ENCODE measurements at regions not wholly inside any gene's neighbourhood (a gene's known extent, or its start where the extent isn't known, plus 50 kb on each side); places are given as distances from the start of the nearest gene placed in this dataset.

DNA sequence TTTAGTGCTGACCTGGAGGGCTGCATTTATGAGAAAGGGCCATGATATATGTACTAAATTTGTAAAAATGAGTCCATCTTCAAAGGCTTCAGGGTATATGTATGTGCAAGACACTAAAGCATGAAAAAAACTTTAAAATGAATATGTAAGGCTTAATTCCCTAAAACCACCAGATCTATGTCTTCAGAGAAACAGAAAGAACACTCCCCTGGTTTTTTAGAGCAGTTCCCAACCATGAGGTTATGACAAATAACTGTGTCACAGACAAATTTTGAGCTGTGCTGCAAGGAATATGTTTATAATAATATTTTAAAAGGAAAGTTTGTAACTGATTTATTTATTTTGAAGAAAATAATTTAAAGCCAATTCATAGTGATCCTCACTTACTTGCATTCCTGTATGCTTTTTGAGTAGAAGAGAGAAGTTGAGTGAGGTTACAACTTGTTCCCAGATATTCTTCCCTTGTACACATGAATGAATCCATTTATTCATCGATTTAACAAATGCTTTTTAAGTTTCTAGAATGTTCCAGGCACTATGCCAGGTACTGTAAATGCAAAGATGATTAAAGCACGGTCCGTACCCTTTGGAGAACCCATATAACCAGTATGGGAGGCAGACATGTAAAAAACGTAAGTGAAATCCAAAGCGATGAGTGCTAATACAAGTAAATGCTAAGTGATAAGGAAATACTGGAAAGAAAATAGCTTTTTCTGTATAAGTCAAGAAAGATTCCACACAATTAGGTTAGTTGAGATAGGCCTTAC is 295.2 kb upstream of the DIAPH2 start:
- TF ChIP-seq, protein P1, sequence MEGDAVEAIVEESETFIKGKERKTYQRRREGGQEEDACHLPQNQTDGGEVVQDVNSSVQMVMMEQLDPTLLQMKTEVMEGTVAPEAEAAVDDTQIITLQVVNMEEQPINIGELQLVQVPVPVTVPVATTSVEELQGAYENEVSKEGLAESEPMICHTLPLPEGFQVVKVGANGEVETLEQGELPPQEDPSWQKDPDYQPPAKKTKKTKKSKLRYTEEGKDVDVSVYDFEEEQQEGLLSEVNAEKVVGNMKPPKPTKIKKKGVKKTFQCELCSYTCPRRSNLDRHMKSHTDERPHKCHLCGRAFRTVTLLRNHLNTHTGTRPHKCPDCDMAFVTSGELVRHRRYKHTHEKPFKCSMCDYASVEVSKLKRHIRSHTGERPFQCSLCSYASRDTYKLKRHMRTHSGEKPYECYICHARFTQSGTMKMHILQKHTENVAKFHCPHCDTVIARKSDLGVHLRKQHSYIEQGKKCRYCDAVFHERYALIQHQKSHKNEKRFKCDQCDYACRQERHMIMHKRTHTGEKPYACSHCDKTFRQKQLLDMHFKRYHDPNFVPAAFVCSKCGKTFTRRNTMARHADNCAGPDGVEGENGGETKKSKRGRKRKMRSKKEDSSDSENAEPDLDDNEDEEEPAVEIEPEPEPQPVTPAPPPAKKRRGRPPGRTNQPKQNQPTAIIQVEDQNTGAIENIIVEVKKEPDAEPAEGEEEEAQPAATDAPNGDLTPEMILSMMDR (IDR thresholded peaks at IDR 0.05; ENCODE audit: low read depth, low read length): no peak
- no peak for TF ChIP-seq POLR2A (IDR thresholded peaks at IDR 0.05; ENCODE audit: extremely low read depth, insufficient read length)
- TF ChIP-seq MYC (IDR thresholded peaks at IDR 0.05; ENCODE audit: low read depth, low read length): no peak
